Lung (tissue), 11 donors: ENCODE measurements at regions not wholly inside any gene's neighbourhood (a gene's known extent, or its start where the extent isn't known, plus 50 kb on each side); places are given as distances from the start of the nearest gene placed in this dataset.
"Not testable (repeated sequence)": the region's sequence is repeated elsewhere in the genome, so short reads cannot be mapped to it uniquely, and the experiment has no call there.

Experiments used
- ATAC-seq: fragments of 200-7000 bp; cut with Tn5 transposase; one replicate; pipeline ENCODE4 v1.9.1; 2020; ENCODE audit warnings: moderate number of reproducible peaks; ENCODE audit not compliant: insufficient read depth, low FRiP score
- DNase-seq, 3 donors: peaks; one replicate each; pipeline ENCODE4 v3.0.0-alpha.2; 2013 to 2017
- H3K27ac ChIP-seq, 2 donors: one replicate each; pipeline ENCODE4 v1.5.1; 2013; ENCODE audit warnings: mild to moderate bottlenecking in 2 of 2, moderate library complexity in 2 of 2, control low read depth in 1 of 2, inconsistent platforms in 1 of 2, low read depth in 1 of 2, low read length in 1 of 2
- H3K27me3 ChIP-seq, 3 donors: one replicate each; pipeline ENCODE4 v1.5.1; 2013; ENCODE audit warnings: low read length in 2 of 3; ENCODE audit not compliant: control insufficient read depth in 3 of 3, insufficient read depth in 3 of 3
- H3K36me3 ChIP-seq, 4 donors: one replicate each; pipeline ENCODE4 v1.5.1; 2013; ENCODE audit warnings: low read length in 4 of 4, mild to moderate bottlenecking in 1 of 4, moderate library complexity in 1 of 4; ENCODE audit not compliant: control insufficient read depth in 4 of 4, insufficient read depth in 4 of 4
- H3K4me1 ChIP-seq, 5 donors: one replicate each; pipeline ENCODE4 v1.5.1; 2013; ENCODE audit warnings: low read length in 5 of 5, mild to moderate bottlenecking in 2 of 5, moderate library complexity in 1 of 5; ENCODE audit not compliant: control insufficient read depth in 5 of 5, insufficient read depth in 5 of 5
- H3K4me3 ChIP-seq: one replicate; pipeline ENCODE4 v1.5.1; 2013; ENCODE audit warnings: mild to moderate bottlenecking, control low read depth, moderate library complexity
- H3K9ac ChIP-seq, 2 donors: one replicate each; pipeline ENCODE4 v1.5.1; 2013; ENCODE audit warnings: low read length in 2 of 2, control low read depth in 1 of 2; ENCODE audit not compliant: insufficient read depth in 1 of 2
- H3K9me3 ChIP-seq, 4 donors: one replicate each; pipeline ENCODE4 v1.5.1; 2013; ENCODE audit warnings: low read length in 3 of 4, mild to moderate bottlenecking in 1 of 4, moderate library complexity in 1 of 4; ENCODE audit not compliant: control insufficient read depth in 4 of 4, insufficient read depth in 3 of 4
- WGBS, 2 donors: extraction: QIAGEN DNeasy Blood & Tissue Kit; methylation state at CpG; one replicate each; pipeline ENCODE4 v1.1.7; 2013; 5-methylcytosine and 5-hydroxymethylcytosine counted together
- TF ChIP-seq, protein P1 (sequence below): IDR thresholded peaks from 2 replicates; pipeline ENCODE4 v1.5.1; 2012; ENCODE audit warnings: mild to moderate bottlenecking; ENCODE audit errors: control extremely low read depth, extremely low read depth
- donor health status: control.
- donor health status: control.
- donor health status: Bipolar disorder and iron deficiency.
- donor health status: healthy.
- donor health status: DM: yes; HTN: yes; CAD: no.

DNA sequence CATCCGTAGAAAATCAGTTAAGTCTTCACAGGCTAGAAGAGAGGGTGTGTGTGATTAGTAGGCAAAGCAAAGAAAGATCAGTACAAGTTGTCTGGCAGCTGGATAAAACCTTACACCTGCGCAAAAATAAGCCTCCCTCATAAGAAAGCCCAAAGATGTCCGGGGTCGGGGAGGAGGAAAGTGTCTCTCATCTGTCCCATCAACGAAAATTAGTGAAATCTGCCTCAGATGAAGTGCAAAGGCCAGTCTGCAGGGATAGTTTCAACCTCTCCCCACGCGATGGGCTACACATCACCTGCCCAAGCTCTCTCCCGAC, 333.9 kb downstream of the SRGAP2C start:
- TF ChIP-seq, protein P1, sequence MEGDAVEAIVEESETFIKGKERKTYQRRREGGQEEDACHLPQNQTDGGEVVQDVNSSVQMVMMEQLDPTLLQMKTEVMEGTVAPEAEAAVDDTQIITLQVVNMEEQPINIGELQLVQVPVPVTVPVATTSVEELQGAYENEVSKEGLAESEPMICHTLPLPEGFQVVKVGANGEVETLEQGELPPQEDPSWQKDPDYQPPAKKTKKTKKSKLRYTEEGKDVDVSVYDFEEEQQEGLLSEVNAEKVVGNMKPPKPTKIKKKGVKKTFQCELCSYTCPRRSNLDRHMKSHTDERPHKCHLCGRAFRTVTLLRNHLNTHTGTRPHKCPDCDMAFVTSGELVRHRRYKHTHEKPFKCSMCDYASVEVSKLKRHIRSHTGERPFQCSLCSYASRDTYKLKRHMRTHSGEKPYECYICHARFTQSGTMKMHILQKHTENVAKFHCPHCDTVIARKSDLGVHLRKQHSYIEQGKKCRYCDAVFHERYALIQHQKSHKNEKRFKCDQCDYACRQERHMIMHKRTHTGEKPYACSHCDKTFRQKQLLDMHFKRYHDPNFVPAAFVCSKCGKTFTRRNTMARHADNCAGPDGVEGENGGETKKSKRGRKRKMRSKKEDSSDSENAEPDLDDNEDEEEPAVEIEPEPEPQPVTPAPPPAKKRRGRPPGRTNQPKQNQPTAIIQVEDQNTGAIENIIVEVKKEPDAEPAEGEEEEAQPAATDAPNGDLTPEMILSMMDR = no peak
- no peak overlapping the region for H3K9ac ChIP-seq
- peaks cover 0 to 8% (median 0%) of the 10 kb centered on the region in 5 donors for H3K4me1 ChIP-seq
- no peak for DNase-seq
- ATAC-seq = no peak
- H3K4me3 ChIP-seq = no peak overlapping the region
- WGBS, 2 donors = 24 to 37% methylated on average over 8 of the region's 8 CpGs
- H3K27ac ChIP-seq = no peak overlapping the region
- H3K9me3 ChIP-seq = no peaks in the 10 kb centered on the region
- H3K36me3 ChIP-seq = no peaks in the 10 kb centered on the region
- peaks cover 0 to 15% (median 14%) of the 10 kb centered on the region in 3 donors for H3K27me3 ChIP-seq

DNA sequence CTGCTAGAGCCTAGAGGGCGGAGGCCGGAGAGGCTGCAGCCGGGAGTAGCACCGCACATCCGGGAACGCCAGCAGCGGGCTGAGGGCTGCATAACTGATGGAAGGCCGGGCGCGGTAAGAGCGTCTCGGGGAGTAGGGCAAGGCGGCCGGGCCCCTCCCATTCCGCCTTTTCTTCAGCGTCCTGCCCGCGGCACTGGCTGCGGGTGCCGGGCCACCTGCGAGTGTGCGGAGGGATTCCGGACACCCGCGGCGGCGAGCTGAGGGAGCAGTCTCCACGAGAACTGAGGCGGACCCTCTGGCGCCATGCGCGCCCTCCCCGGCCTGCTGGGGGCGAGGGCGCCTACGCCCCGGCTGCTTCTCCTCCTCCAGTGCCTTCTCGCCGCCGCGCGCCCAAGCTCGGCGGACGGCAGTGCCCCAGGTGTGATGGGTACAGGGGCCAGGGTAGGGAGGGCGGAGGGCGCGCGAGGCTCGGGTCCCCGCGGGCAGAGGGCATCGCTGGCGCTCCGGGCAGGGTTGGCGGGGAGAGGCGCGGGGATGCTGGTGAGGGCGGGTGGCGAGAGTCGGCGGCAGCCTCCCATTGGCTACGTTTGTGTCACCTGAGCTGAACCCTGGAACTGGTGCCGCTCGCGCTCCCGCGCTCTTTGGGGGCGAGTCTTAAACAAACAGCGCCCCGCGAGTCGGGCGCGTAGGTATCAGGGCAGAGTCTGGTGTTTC, 334.4 kb downstream of the SRGAP2C start:
- Histone ChIP-seq H3K9ac (no peak overlapping the region), H3K9me3 (no peaks in the 10 kb centered on the region), H3K27ac (peak overlapping the region in 1 of 2 donors; percentile 18), H3K27me3 (peaks cover 0 to 15% (median 14%) of the 10 kb centered on the region in 3 donors), H3K4me1 (peaks cover 0 to 8% (median 0%) of the 10 kb centered on the region in 5 donors), H3K4me3 (peak overlapping the region; percentile 42), H3K36me3 (no peaks in the 10 kb centered on the region)
- ATAC-seq (peak; percentile 79), DNase-seq (peak; percentile 9 to 55 (median 46))
- WGBS, 2 donors = 1% methylated on average over 74 to 75 of the region's 75 CpGs
- TF ChIP-seq, protein P1 = no peak

- not testable (repeated sequence) for ATAC-seq, H3K9ac ChIP-seq, DNase-seq, H3K36me3 ChIP-seq, H3K4me1 ChIP-seq, H3K27ac ChIP-seq, H3K9me3 ChIP-seq
- Histone ChIP-seq H3K4me3 (peak overlapping the region; percentile 42), H3K27me3 (peaks cover 0 to 15% (median 14%) of the 10 kb centered on the region in 3 donors)
- WGBS, 2 donors = 55 to 56% methylated on average over 19 of the region's 19 CpGs
These were observed 335.0 kb downstream of the SRGAP2C start for GRCh38 chr1:121519756-121520286.

DNA sequence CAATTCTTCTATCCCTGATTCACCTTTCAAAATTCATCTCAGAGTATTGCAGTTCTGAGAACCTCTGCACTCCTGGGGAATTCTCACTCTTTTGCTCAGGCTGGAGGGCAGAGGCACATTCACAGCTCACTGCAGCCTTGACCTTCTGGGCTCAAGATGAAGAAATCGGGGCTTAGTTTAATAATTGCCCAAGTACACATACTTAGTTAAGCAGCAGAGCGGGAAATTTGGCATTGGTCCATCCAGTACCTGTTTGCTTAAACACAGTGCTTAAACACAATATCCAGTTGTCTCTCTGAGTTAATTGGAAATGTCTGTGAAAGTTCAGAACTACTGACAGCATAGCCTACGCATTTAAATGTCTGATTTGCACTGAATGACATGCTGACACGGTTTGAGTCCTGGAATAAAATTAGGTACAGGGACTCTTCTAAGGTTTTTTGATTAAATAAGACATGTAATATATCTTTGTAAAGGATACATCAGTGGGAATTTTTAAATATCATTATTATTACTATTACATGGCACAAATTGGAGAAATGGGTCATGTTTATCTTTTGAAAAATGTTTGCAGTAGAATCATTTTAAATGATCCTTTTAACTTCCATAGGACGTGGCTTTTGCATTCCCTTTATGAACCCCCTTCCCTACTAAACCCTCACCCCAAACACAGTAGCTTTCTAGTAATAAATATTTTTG, 337.4 kb downstream of the SRGAP2C start:
- Histone ChIP-seq H3K27ac (no peak overlapping the region), H3K36me3 (no peaks in the 10 kb centered on the region), H3K9ac (no peak overlapping the region), H3K9me3 (no peaks in the 10 kb centered on the region), H3K4me3 (no peak overlapping the region), H3K4me1 (peaks cover 0 to 8% (median 0%) of the 10 kb centered on the region in 5 donors), H3K27me3 (peaks cover 0 to 15% (median 14%) of the 10 kb centered on the region in 3 donors)
- no peak for ATAC-seq
- WGBS, 2 donors = 51 to 83% methylated on average over 5 of the region's 5 CpGs
- peak; percentile 27 to 83 (median 34) for DNase-seq
- TF ChIP-seq, protein P1 = no peak

- not testable (repeated sequence) for H3K36me3 ChIP-seq, H3K27ac ChIP-seq, DNase-seq, H3K4me3 ChIP-seq, H3K4me1 ChIP-seq, ATAC-seq, H3K9ac ChIP-seq, H3K9me3 ChIP-seq
- H3K27me3 ChIP-seq = peaks cover 0 to 15% (median 7%) of the 10 kb centered on the region in 3 donors
- WGBS, 2 donors = 90 to 91% methylated on average over 4 of the region's 4 CpGs
These were observed 338.3 kb downstream of the SRGAP2C start for GRCh38 chr1:121523112-121523511.
